Hindlimb muscle (tissue), 1 donor: ENCODE measurements at regions not wholly inside any gene's neighbourhood (a gene's known extent, or its start where the extent isn't known, plus 50 kb on each side); places are given as distances from the start of the nearest gene placed in this dataset.

Experiments
- DNase-seq: peaks from one replicate; pipeline ENCODE4 v3.0.0-alpha.2; 2013

- no peak for DNase-seq
Observed at GRCh38 chr3:31466866-31467265, 65.9 kb upstream of the STT3B start.

- no peak for DNase-seq
Observed at GRCh38 chr3:31468433-31468832, 64.3 kb upstream of the STT3B start.

DNA sequence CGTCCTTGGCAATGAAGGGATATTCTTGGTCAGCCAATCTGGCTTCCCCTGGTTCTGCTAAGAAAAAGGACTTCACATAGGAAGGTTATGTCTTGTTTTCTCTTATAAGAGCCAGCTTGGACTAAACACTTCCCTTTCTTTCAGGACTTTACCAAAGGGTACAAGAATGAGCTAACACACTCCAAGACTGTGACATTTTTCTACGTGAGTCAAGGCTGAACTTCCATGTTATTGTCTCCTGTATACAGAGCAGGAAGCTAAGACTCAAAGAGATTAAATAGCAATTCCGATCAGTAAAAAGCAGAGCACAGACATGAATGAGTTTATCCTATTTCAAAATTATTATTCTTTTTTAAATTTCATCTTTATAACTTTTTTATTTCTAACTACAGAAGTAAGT is 63.3 kb upstream of the STT3B start:
- DNase-seq: no peak

DNA sequence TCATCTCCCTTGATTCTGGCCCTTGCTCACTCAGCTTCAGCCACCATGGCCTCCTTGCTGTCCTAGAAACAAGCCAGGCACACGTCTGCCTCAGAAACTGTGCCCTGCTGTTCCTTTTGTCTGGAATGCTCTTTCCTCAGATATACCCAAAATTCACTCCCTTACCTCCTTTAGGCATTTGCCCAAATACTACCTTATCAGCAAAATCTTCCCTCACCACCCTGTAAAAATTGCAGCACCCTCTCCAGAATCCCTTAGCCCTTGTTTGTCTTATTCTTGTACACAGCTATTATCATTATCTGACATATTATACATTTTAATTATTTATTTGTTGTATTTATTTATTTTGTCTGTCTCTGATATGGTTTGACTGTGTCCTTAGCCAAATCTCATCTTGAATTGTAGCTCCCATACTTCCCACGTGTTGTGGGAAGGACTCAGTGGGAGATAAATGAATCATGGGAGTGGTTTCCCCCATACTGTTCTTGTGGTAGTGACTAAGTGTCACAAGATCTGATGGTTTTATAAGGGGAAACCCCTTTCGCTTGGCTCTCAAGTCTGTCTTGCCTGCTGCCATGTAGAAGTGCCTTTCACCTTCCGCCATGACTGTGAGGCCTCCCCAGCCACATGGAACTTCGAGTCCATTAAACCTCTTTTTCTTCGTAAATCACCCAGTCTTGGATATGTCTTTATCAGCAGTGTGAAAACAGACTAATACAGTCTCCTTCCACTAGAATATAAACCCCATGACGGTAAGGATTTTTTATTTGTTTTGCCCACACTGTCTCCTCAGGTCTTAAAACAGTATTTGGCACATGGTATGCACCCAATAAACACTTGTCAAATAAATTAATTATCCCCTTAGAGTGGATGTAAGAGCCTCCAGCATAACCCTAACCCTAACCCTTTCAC is 60.0 kb upstream of the STT3B start:
- no peak for DNase-seq

DNA sequence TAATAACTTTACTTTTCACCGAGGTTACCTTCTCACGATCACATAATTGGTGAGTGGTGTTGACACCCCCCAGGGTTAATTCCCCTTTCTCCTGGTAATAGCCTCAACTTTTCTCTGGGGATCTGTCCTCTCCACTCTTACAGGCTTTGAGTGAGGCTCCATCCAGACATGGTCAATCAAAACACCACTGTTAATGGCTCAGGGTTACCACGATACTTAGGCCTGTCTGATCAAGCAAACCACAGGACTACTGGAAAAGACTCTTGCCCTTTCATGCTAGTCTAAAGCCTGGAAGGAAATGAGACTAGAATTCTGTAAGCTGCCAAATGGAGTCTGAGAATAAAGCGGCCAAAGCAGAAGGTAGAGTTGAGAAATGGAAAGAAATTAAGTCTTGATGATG is 56.5 kb upstream of the STT3B start:
- DNase-seq: no peak

GRCh38 chr3:31479431-31479830 is 53.3 kb upstream of the STT3B start:
- no peak for DNase-seq

GRCh38 chr3:31481697-31482096 is 51.0 kb upstream of the STT3B start:
- no peak for DNase-seq

- DNase-seq: no peak
Observed at GRCh38 chr3:31482493-31483200, 50.1 kb upstream of the STT3B start.
